SU-DHL-6 (cell line): ENCODE measurements at regions not wholly inside any gene's neighbourhood (a gene's known extent, or its start where the extent isn't known, plus 50 kb on each side); places are given as distances from the start of the nearest gene placed in this dataset.

ENCODE experiments used
- H2AFZ ChIP-seq: fragments of 200-600 bp; sonication (generic); 2 replicates; pipeline ENCODE4 v1.6.1; 2014; ENCODE audit warnings: low read depth, mild to moderate bottlenecking, moderate library complexity, mixed read lengths, antibody characterized with exemption, low read length; ENCODE audit not compliant: severe bottlenecking
- H3F3A ChIP-seq: fragments of 200-600 bp; shearing (Covaris generic); 2 replicates; pipeline ENCODE4 v1.6.0; 2016; ENCODE audit warnings: antibody characterized with exemption, mild to moderate bottlenecking; ENCODE audit not compliant: insufficient read depth
- H3K27ac ChIP-seq: fragments of 200-600 bp; sonication (generic); 2 replicates; pipeline ENCODE4 v1.5.1; 2016; ENCODE audit warnings: low read depth, mild to moderate bottlenecking, low read length, moderate library complexity, mixed read lengths
- H3K27me3 ChIP-seq: fragments of 200-600 bp; sonication (generic), shearing (Covaris generic); 2 replicates; pipeline ENCODE4 v1.6.0; 2014; ENCODE audit warnings: mild to moderate bottlenecking, low read length
- H3K36me3 ChIP-seq: fragments of 200-600 bp; sonication (generic); 2 replicates; pipeline ENCODE4 v1.6.1; 2014; ENCODE audit warnings: mild to moderate bottlenecking, low read length, mixed read lengths
- H3K4me2 ChIP-seq: fragments of 300-600, 200-600 bp; shearing (Covaris generic), sonication (generic); 2 replicates; pipeline ENCODE4 v1.6.0; 2014; ENCODE audit warnings: low read length, low read depth, mild to moderate bottlenecking; ENCODE audit not compliant: poor library complexity, severe bottlenecking
- H3K4me3 ChIP-seq: fragments of 200-600 bp; sonication (generic); 2 replicates; pipeline ENCODE4 v1.5.1; 2014; ENCODE audit warnings: antibody characterized with exemption, low read length, mild to moderate bottlenecking, mixed read lengths; ENCODE audit not compliant: insufficient read depth, poor library complexity, severe bottlenecking
- H3K79me2 ChIP-seq: fragments of 200-600 bp; sonication (generic); 2 replicates; pipeline ENCODE4 v1.6.1; 2014; ENCODE audit warnings: mild to moderate bottlenecking, low read length, moderate library complexity; ENCODE audit not compliant: insufficient read depth
- H3K9ac ChIP-seq: fragments of 200-600 bp; sonication (generic); 2 replicates; pipeline ENCODE4 v1.7.0; 2014; ENCODE audit warnings: mild to moderate bottlenecking, low read length
- H3K9me2 ChIP-seq: fragments of 200-600 bp; sonication (generic); replicated peaks from 2 replicates; pipeline ENCODE4 v1.6.1; 2014; ENCODE audit warnings: low read length; ENCODE audit not compliant: insufficient read depth
- H3K9me3 ChIP-seq: fragments of 200-600 bp; sonication (generic); 2 replicates; pipeline ENCODE4 v1.6.1; 2014; ENCODE audit warnings: low read length, mixed read lengths; ENCODE audit not compliant: insufficient read depth
- H4K20me1 ChIP-seq: fragments of 200-600 bp; sonication (generic); 2 replicates; pipeline ENCODE4 v1.6.1; 2014; ENCODE audit warnings: low read depth, mild to moderate bottlenecking, antibody characterized with exemption, low read length, moderate library complexity, mixed read lengths
- CTCF ChIP-seq: fragments of 200-600 bp; sonication (generic); IDR thresholded peaks from one replicate; pipeline ENCODE4 v1.5.1; 2017; ENCODE audit warnings: antibody characterized with exemption, mild to moderate bottlenecking, low read length, moderate library complexity; ENCODE audit not compliant: insufficient read depth, poor library complexity, severe bottlenecking
- EZH2phosphoT487 ChIP-seq: fragments of 200-600 bp; sonication (generic), shearing (Covaris generic); conservative IDR thresholded peaks from 2 replicates; pipeline ENCODE4 v1.6.1; 2018; ENCODE audit warnings: mild to moderate bottlenecking, antibody characterized with exemption, low read length, moderate library complexity, mixed read lengths

- Histone ChIP-seq H3K4me2 (peak overlapping the region; percentile 35), H3F3A (no peaks in the 10 kb centered on the region), H3K9me2 (no peaks in the 10 kb centered on the region), H2AFZ (peak overlapping the region; percentile 61), H3K27me3 (no peaks in the 10 kb centered on the region), H4K20me1 (no peaks in the 10 kb centered on the region), H3K27ac (no peak overlapping the region), H3K79me2 (no peaks in the 10 kb centered on the region), H3K9ac (no peak overlapping the region), H3K36me3 (no peaks in the 10 kb centered on the region), H3K9me3 (no peaks in the 10 kb centered on the region), H3K4me3 (no peak overlapping the region)
- TF ChIP-seq EZH2phosphoT487 (no peak), CTCF (peak; percentile 79)
Measured at GRCh38 chr12:38138225-38139221, 178.1 kb upstream of the ALG10B start.

DNA sequence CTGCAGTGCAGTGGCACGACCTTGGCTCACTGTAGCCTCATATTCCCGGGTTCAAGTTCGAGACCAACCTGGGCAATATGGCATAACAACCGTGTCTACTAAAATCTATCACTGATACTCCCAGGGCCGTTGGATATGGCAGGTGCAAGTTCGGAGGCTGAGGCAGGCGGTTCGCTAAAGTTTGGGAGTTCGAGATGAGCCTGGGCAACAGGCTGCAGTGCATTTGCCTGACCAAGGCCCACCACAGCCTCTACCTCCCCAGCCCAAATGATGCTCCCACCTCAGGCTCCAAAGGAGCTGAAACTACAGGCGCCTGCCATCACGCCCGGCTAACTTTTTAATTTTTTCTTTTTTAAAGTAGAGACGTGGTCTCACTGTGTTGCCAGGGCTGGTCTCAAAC lies 177.1 kb upstream of the ALG10B start:
- Histone ChIP-seq H3K36me3 (no peaks in the 10 kb centered on the region), H3K9me3 (no peaks in the 10 kb centered on the region), H3K9me2 (no peaks in the 10 kb centered on the region), H3K4me3 (no peak overlapping the region), H4K20me1 (no peaks in the 10 kb centered on the region), H3K9ac (no peak overlapping the region), H3K79me2 (no peaks in the 10 kb centered on the region), H3K27ac (no peak overlapping the region), H3K27me3 (no peaks in the 10 kb centered on the region), H3F3A (no peaks in the 10 kb centered on the region), H3K4me2 (no peak overlapping the region), H2AFZ (no peak overlapping the region)
- TF ChIP-seq CTCF (no peak), EZH2phosphoT487 (no peak)

DNA sequence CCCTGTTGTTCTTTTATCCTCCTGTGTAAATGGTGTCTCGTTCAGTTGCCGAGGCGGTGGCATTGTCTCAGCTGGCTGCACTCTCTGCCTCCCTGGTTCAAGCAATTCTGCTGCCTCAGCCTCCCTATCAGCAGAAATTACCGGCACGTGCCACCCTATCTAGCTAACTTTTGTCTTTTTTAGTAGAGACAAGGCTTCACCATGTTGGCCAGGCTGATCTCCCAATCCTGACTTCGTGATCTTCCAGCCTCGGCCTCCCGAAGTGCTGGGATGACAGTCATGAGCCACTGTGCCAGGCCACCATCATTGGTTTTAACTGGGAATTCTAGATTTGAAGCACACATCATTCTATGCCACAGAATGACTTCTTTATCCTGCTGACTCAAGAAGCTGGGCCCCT lies 175.3 kb upstream of the ALG10B start:
- Histone ChIP-seq H3K9ac (no peak overlapping the region), H3K4me2 (no peak overlapping the region), H3K79me2 (no peaks in the 10 kb centered on the region), H3F3A (no peaks in the 10 kb centered on the region), H3K27me3 (no peaks in the 10 kb centered on the region), H3K27ac (no peak overlapping the region), H3K36me3 (no peaks in the 10 kb centered on the region), H3K9me3 (no peaks in the 10 kb centered on the region), H3K4me3 (no peak overlapping the region), H3K9me2 (no peaks in the 10 kb centered on the region), H2AFZ (no peak overlapping the region), H4K20me1 (no peaks in the 10 kb centered on the region)
- TF ChIP-seq EZH2phosphoT487 (no peak), CTCF (no peak)
